ENCODE measurements at regions not wholly inside any gene's neighbourhood (a gene's known extent, or its start where the extent isn't known, plus 50 kb on each side); places are given as distances from the start of the nearest gene placed in this dataset.

DNA sequence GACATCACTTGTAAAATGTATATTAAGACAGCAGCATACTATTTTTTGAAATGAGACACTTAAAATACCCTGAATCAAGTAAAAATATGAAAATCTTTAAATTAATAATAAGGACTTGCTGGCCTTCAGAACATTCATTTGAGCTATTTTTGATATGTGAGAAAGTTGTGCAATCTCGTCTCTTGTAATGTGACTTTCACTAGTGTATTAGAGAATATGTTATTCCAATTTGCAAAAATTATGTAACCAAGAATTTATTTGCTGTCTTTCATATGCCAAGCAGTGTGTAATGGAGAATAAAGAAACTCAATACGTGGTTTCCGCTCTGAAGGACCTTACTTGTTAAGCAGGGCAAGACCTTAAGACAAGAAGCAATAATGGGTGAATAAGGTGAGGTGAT lies 375.0 kb upstream of the RUNX1 start:
- TF ChIP-seq, protein P1, sequence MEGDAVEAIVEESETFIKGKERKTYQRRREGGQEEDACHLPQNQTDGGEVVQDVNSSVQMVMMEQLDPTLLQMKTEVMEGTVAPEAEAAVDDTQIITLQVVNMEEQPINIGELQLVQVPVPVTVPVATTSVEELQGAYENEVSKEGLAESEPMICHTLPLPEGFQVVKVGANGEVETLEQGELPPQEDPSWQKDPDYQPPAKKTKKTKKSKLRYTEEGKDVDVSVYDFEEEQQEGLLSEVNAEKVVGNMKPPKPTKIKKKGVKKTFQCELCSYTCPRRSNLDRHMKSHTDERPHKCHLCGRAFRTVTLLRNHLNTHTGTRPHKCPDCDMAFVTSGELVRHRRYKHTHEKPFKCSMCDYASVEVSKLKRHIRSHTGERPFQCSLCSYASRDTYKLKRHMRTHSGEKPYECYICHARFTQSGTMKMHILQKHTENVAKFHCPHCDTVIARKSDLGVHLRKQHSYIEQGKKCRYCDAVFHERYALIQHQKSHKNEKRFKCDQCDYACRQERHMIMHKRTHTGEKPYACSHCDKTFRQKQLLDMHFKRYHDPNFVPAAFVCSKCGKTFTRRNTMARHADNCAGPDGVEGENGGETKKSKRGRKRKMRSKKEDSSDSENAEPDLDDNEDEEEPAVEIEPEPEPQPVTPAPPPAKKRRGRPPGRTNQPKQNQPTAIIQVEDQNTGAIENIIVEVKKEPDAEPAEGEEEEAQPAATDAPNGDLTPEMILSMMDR (IDR thresholded peaks at IDR 0.05; ENCODE audit: borderline replicate concordance), result no peak
- H3K27ac ChIP-seq (replicated peaks), result peak overlapping the region; percentile 45
- peaks cover 7% of the 10 kb centered on the region for H3K4me1 ChIP-seq
- H3K27me3 ChIP-seq (ENCODE audit: low read depth), result peaks cover 45% of the 10 kb centered on the region
- intact Hi-C loops (cut with micrococcal nuclease), result no loop called here
- no peak for DNase-seq
- H3K9me3 ChIP-seq (replicated peaks), result peaks cover 18% of the 10 kb centered on the region
- no peaks in the 10 kb centered on the region for H3K36me3 ChIP-seq
- H3K4me3 ChIP-seq, result no peak overlapping the region

DNA sequence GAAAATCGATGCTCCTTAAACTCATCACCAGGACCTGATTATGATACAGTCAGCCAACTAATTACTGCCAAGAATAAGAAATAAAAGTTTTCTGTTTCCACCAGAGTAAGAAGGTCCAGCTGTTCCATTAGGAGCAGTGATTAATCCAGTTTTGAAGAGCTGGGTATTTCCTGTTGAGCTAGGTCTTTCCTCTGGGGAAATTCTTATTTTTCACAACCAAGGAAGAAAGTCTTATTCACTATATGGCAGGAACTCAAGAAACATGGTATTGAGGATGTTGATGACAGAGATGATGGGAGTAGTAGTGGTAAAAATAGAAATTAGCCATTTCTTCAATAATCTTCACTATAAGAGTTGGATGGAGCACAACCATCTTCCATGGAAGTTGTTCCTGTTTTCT lies 374.6 kb upstream of the RUNX1 start:
- H3K27ac ChIP-seq (replicated peaks), result peak overlapping the region; percentile 45

DNA sequence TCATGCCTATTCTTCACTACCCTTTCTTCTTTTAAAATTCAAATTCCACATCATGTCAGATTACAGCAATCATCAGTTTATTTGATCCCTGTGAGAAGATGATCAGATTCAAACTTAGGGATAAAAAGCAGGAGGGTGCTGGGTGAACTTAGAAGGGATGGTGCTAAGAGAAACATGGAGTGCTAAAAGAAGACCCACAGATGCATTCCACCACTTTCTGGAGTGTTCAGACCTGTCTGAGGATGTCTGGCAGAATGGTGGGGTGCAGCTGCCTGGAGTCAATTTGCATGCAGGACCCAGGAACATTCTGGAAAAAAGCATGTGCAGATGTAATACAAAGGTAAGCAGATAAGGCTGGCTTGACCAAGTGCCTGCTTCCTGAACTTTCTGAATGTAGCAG lies 372.9 kb upstream of the RUNX1 start:
- intact Hi-C loops (cut with micrococcal nuclease), result no loop called here
- no peaks in the 10 kb centered on the region for H3K4me1 ChIP-seq
- peaks cover 33% of the 10 kb centered on the region for H3K27me3 ChIP-seq (ENCODE audit: low read depth)
- no peak for DNase-seq
- H3K4me3 ChIP-seq, result no peak overlapping the region
- H3K9me3 ChIP-seq (replicated peaks), result peaks cover 21% of the 10 kb centered on the region
- H3K36me3 ChIP-seq, result no peaks in the 10 kb centered on the region
- TF ChIP-seq, protein P1 (IDR thresholded peaks at IDR 0.05; ENCODE audit: borderline replicate concordance), result no peak
- no peak overlapping the region for H3K27ac ChIP-seq (replicated peaks)

More for the DNA sequence above, 374.6 kb upstream of the RUNX1 start:
- DNase-seq, result no peak
- peaks cover 7% of the 10 kb centered on the region for H3K4me1 ChIP-seq
- TF ChIP-seq, protein P1 (IDR thresholded peaks at IDR 0.05; ENCODE audit: borderline replicate concordance), result no peak
- no peak overlapping the region for H3K4me3 ChIP-seq
- no peaks in the 10 kb centered on the region for H3K36me3 ChIP-seq
- intact Hi-C loops (cut with micrococcal nuclease), result no loop called here
- H3K27me3 ChIP-seq (ENCODE audit: low read depth), result peaks cover 41% of the 10 kb centered on the region
- peaks cover 18% of the 10 kb centered on the region for H3K9me3 ChIP-seq (replicated peaks)

DNA sequence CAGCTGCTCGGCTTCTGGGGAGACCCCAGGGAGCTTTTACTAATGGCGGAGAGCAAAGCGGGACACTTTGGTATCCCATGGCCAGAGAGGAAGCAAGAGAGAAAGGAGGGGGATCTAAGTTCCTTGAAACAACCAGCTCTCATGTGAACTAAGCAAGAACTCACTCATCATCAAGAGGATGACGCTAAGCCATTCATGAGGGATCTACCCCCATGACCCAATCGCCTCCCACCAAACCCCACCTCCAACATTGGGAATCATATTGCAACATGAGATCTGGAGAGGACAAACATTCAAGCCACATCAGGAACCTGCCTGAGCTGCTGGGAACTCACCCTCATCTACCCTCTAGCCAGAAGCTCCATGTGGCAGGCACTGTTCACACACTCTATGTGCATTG lies 372.1 kb upstream of the RUNX1 start:
- TF ChIP-seq, protein P1 (IDR thresholded peaks at IDR 0.05; ENCODE audit: borderline replicate concordance), result no peak
- intact Hi-C loops (cut with micrococcal nuclease), result no loop called here
- H3K4me3 ChIP-seq, result no peak overlapping the region
- H3K27ac ChIP-seq (replicated peaks), result no peak overlapping the region
- no peaks in the 10 kb centered on the region for H3K4me1 ChIP-seq
- peaks cover 28% of the 10 kb centered on the region for H3K27me3 ChIP-seq (ENCODE audit: low read depth)
- no peak for DNase-seq
- H3K36me3 ChIP-seq, result no peaks in the 10 kb centered on the region
- peaks cover 21% of the 10 kb centered on the region for H3K9me3 ChIP-seq (replicated peaks)

DNA sequence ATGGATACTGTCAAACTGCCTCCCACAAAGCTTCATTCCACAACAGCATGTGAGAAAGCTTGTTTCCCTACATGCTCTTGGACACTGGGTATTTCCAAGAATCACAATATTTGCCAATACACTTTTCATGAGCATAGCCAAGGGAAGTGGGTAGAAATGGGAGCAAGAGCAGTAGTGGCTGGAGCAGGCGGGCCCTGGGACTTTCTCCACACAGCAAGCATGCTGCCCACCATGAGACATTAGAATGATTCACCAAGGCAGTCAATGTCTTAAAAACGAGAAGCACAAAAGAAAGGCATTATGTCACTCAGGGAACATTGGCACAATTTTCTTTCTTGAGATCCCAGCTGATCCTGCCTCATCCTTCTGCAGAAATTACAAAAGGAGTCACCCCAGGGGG lies 371.6 kb upstream of the RUNX1 start:
- Histone ChIP-seq H3K27ac (replicated peaks) (no peak overlapping the region), H3K4me1 (no peaks in the 10 kb centered on the region), H3K9me3 (replicated peaks) (peaks cover 21% of the 10 kb centered on the region), H3K4me3 (no peak overlapping the region), H3K36me3 (no peaks in the 10 kb centered on the region), H3K27me3 (ENCODE audit: low read depth) (peaks cover 27% of the 10 kb centered on the region)
- TF ChIP-seq, protein P1 (IDR thresholded peaks at IDR 0.05; ENCODE audit: borderline replicate concordance), result no peak
- no peak for DNase-seq
- intact Hi-C loops (cut with micrococcal nuclease), result no loop called here

DNA sequence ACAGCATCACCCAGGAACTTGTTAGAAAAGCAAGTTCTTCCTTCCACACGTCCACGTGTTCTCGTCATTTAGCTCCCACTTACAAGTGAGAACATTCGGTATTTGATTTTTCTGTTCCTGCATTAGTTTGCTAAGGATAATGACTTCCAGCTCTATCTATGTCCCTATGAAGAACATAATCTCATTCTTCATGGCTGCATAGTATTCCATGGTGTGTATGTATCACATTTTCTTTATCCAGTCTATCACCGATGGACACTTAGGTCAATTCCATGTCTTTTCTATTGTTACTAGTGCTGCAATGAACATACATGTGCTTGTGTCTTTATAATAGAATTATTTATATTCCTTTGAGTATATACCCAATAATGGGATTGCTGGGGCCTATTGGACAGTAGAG lies 368.7 kb upstream of the RUNX1 start:
- H3K4me1 ChIP-seq, result no peaks in the 10 kb centered on the region
- no peaks in the 10 kb centered on the region for H3K36me3 ChIP-seq
- peaks cover 20% of the 10 kb centered on the region for H3K9me3 ChIP-seq (replicated peaks)
- H3K27ac ChIP-seq (replicated peaks), result no peak overlapping the region
- H3K27me3 ChIP-seq (ENCODE audit: low read depth), result peaks cover 44% of the 10 kb centered on the region
- H3K4me3 ChIP-seq, result no peak overlapping the region
- DNase-seq, result no peak
- TF ChIP-seq, protein P1 (IDR thresholded peaks at IDR 0.05; ENCODE audit: borderline replicate concordance), result no peak
- intact Hi-C loops (cut with micrococcal nuclease), result no loop called here

Measured in left ventricle myocardium inferior (tissue), 1 donor.